BE2C (cell line): ENCODE measurements at regions not wholly inside any gene's neighbourhood (a gene's known extent, or its start where the extent isn't known, plus 50 kb on each side); places are given as distances from the start of the nearest gene placed in this dataset.

Source experiments
- DNase-seq: peaks from one replicate; pipeline ENCODE4 v3.0.0-alpha.2; 2020
- H3K27me3 ChIP-seq: fragments of 250-450 bp; sonication (Bioruptor Pico); 2 replicates; pipeline ENCODE4 v1.5.1; 2020; ENCODE audit warnings: mild to moderate bottlenecking
- H3K36me3 ChIP-seq: fragments of 250-450 bp; sonication (Bioruptor Pico); 2 replicates; pipeline ENCODE4 v1.5.1; 2020; ENCODE audit warnings: mild to moderate bottlenecking
- H3K4me1 ChIP-seq: fragments of 250-450 bp; sonication (Bioruptor Pico); 2 replicates; pipeline ENCODE4 v1.5.1; 2020
- H3K4me3 ChIP-seq: 2 replicates; pipeline ENCODE4 v1.5.1; 2011; ENCODE audit warnings: low read depth, low read length
- H3K9me3 ChIP-seq: fragments of 250-450 bp; sonication (Bioruptor Pico); 2 replicates; pipeline ENCODE4 v1.5.1; 2020
- TF ChIP-seq, protein P1 (sequence below): IDR thresholded peaks from 2 replicates; pipeline ENCODE4 v1.5.1; 2012; ENCODE audit warnings: mild to moderate bottlenecking, low read depth, low read length

DNA sequence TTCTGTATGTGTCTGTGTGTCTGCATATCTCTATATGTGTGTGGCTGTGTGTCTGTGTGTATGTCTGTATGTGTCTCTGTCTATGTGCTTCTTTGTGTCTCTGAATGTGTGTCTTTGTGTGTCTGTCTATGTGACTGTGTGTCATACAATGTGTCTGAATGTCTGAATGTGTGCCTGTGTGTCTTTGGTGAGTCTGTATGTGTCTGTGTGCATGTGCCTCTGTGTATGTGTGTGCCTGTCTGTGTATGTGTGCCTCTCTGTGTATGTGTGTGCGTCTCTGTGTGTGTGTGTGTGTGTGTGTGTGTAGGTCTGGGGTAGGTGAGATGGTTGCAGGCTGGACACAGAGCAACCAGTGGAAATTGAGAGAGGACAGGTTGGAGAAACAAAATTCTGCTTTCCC is 435.3 kb downstream of the ARHGEF28 start:
- H3K9me3 ChIP-seq, result no peaks in the 10 kb centered on the region
- no peaks in the 10 kb centered on the region for H3K27me3 ChIP-seq
- TF ChIP-seq, protein P1, sequence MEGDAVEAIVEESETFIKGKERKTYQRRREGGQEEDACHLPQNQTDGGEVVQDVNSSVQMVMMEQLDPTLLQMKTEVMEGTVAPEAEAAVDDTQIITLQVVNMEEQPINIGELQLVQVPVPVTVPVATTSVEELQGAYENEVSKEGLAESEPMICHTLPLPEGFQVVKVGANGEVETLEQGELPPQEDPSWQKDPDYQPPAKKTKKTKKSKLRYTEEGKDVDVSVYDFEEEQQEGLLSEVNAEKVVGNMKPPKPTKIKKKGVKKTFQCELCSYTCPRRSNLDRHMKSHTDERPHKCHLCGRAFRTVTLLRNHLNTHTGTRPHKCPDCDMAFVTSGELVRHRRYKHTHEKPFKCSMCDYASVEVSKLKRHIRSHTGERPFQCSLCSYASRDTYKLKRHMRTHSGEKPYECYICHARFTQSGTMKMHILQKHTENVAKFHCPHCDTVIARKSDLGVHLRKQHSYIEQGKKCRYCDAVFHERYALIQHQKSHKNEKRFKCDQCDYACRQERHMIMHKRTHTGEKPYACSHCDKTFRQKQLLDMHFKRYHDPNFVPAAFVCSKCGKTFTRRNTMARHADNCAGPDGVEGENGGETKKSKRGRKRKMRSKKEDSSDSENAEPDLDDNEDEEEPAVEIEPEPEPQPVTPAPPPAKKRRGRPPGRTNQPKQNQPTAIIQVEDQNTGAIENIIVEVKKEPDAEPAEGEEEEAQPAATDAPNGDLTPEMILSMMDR, result no peak
- H3K4me3 ChIP-seq, result no peak overlapping the region
- no peaks in the 10 kb centered on the region for H3K4me1 ChIP-seq
- no peaks in the 10 kb centered on the region for H3K36me3 ChIP-seq
- no peak for DNase-seq

DNA sequence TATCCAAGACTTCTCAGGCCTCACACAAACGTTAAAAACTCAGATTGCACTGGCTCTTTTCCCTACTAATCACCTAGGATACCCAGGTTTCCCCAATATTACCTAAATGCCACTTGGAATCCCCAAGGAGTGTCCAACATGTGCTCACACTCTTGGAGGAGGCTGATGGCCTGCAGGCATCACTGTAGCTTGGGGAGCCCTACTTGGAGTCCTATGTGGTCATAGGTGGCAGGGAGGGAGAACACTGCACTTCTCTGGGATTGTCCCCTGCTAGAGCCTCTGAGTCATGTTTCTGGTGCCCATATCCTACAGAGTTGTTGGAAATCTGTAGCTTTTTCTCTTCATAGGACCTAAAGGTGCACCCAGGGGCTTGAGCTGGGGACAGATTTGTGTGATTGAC is 433.7 kb downstream of the ARHGEF28 start:
- DNase-seq, result no peak
- TF ChIP-seq, protein P1, result no peak
- Histone ChIP-seq H3K27me3 (no peaks in the 10 kb centered on the region), H3K4me1 (no peaks in the 10 kb centered on the region; the same call in 1 of the 2 replicates), H3K4me3 (no peak overlapping the region), H3K9me3 (no peaks in the 10 kb centered on the region), H3K36me3 (no peaks in the 10 kb centered on the region)

DNA sequence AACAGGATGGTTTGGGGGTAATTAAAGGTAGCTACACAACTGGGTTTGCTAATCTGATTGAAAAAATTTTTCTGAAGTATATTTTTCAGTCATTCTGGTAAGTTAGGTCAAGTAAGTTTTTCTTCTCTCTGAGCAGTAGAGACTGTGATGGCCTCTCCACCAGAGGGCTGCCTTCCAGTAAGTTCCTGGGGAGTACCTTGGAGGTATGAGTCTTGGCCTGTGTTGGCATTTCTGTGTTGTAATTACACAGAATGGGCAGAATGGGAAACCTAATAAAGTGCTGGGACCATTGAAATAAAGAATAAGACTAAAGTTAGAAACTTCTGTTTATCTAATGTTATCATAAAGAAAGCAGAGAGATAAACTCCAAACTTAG is 430.8 kb downstream of the ARHGEF28 start:
- DNase-seq, result no peak
- Histone ChIP-seq H3K4me1 (peaks cover 14% of the 10 kb centered on the region), H3K36me3 (no peaks in the 10 kb centered on the region), H3K4me3 (no peak overlapping the region), H3K9me3 (no peaks in the 10 kb centered on the region), H3K27me3 (no peaks in the 10 kb centered on the region)
- TF ChIP-seq, protein P1, result peak; percentile 55

DNA sequence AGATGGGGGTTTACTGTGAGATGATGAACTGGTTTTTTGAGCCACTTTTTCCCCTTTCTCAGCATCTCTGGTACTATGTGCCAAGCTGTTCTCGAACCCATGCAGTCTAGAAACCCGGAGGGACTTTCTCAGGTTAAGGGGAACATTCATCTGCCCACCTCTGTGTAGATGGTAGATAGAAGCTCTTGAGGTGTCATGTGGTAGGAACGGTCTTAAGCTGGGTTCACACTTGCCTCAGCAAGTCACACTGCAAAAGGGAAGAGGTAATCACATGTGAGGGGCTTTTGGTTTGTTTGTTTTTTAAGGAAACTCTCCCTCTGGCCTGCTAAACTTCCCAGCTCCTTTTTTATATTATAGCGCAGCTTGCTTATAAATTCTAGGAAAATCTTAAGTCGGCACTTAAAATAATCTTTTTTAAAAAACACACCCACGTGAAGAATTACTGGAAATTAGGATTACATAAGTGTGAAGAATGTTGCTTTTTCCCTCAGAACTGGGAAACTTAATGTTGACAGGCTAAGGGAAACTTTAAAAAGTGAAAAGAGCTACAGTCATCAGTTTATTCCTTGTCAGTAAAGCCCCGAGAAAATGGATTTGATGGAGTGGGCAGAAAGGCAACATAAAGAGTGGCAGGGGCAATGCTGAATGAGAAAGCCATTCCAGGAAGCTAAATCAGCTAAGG is 430.3 kb downstream of the ARHGEF28 start:
- no peak for DNase-seq
- Histone ChIP-seq H3K27me3 (no peaks in the 10 kb centered on the region), H3K36me3 (no peaks in the 10 kb centered on the region), H3K4me3 (no peak overlapping the region), H3K4me1 (peaks cover 14% of the 10 kb centered on the region), H3K9me3 (no peaks in the 10 kb centered on the region)
- TF ChIP-seq, protein P1, result no peak

DNA sequence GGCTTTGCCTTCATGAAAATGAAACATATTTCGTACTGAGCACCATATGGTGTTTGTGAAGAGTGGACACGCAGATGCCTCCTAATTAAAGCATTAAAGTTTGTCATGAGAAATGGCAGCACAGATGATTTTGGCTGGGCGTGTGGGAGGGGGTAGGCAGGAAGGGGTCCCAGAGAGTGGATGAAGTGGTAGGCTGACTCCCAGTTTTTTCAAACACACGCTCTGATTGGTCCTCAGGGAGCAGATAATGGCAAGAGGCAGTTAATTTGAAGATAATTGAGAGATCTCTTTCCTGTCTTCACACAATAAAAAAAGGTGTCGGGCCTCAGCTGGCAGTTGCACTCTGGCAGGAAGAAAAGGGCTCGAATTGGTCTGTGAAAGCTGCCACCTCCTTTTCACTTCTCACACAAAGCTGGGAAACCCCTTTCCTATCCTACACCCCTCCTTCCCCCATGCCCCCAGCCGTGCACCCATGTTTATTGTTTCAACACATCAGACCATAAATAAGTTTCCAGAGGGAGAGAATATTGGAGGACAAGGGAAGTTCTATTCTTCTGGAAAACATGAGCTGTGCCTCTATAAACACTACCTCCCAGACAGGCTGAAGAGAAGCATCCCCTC is 429.6 kb downstream of the ARHGEF28 start:
- Histone ChIP-seq H3K27me3 (no peaks in the 10 kb centered on the region), H3K4me1 (peaks cover 14% of the 10 kb centered on the region), H3K4me3 (no peak overlapping the region), H3K9me3 (no peaks in the 10 kb centered on the region), H3K36me3 (no peaks in the 10 kb centered on the region)
- TF ChIP-seq, protein P1, result no peak
- DNase-seq, result no peak
